Panc1 (cell line): ENCODE measurements at regions not wholly inside any gene's neighbourhood (a gene's known extent, or its start where the extent isn't known, plus 50 kb on each side); places are given as distances from the start of the nearest gene placed in this dataset.

Experiments
- ATAC-seq: fragments of 200-7000 bp; cut with Tn5 transposase; 2 replicates; pipeline ENCODE4 v1.9.1; 2020; ENCODE audit warnings: mild to moderate bottlenecking, moderate library complexity
- BruUV-seq: library from RNA; stranded (reverse); fragments of 400-500 nt; replicated peaks from 2 replicates; lab custom pipeline; 2021; lab: Mats Ljungman, UMichigan
- CTCF ChIA-PET: fragments of 300-600 bp; sonication (Branson Sonifier 250); formaldehyde crosslinking; loops from one replicate; lab custom pipeline; 2022; ENCODE audit warnings: antibody characterized with exemption; lab: Charles Lee
- POLR2A ChIA-PET: fragments of 300-600 bp; sonication (Branson Sonifier 250); formaldehyde crosslinking; loops from one replicate; lab custom pipeline; 2022; ENCODE audit warnings: antibody characterized with exemption; lab: Charles Lee
- DNase-seq: peaks from one replicate; pipeline ENCODE4 v3.0.0-alpha.2; 2010; ENCODE audit warnings: low read depth, low spot score
- H3K27ac ChIP-seq: 2 replicates; pipeline ENCODE4 v1.5.1; 2011; ENCODE audit warnings: mild to moderate bottlenecking, low read length, inconsistent platforms
- H3K27me3 ChIP-seq: fragments of 200-500 bp; sonication (Bioruptor generic); 2 replicates; pipeline ENCODE4 v1.6.0; 2014; ENCODE audit warnings: low read length, inconsistent platforms; ENCODE audit not compliant: control insufficient read depth, insufficient read depth
- H3K36me3 ChIP-seq: fragments of 200-500 bp; sonication (Bioruptor generic); 2 replicates; pipeline ENCODE4 v1.5.1; 2014; ENCODE audit warnings: inconsistent platforms, mild to moderate bottlenecking, low read length, moderate library complexity; ENCODE audit not compliant: control insufficient read depth, insufficient read depth
- H3K4me1 ChIP-seq: 2 replicates; pipeline ENCODE4 v1.5.1; 2011; ENCODE audit warnings: inconsistent platforms, mild to moderate bottlenecking, low read length, moderate library complexity; ENCODE audit not compliant: control insufficient read depth, insufficient read depth
- H3K4me3 ChIP-seq, 2 experiments: 2 replicates each; pipeline ENCODE4 v1.5.1; 2011 to 2012; ENCODE audit warnings: low read depth in 2 of 2, low read length in 2 of 2, mild to moderate bottlenecking in 2 of 2, inconsistent platforms in 1 of 2, moderate library complexity in 1 of 2
- H3K9me3 ChIP-seq: fragments of 200-500 bp; sonication (Bioruptor generic); 2 replicates; pipeline ENCODE4 v1.5.1; 2014; ENCODE audit warnings: low read depth, mild to moderate bottlenecking, inconsistent platforms, low read length, moderate library complexity; ENCODE audit not compliant: control insufficient read depth, insufficient read depth
- POLR2AphosphoS5 ChIP-seq: IDR thresholded peaks from 2 replicates; pipeline ENCODE4 v1.6.1; 2012; ENCODE audit warnings: mild to moderate bottlenecking, low read depth, low read length, moderate library complexity
- SIN3A ChIP-seq: IDR thresholded peaks from 2 replicates; pipeline ENCODE4 v1.6.1; 2012; ENCODE audit warnings: low read depth, mild to moderate bottlenecking, low read length, moderate library complexity, borderline replicate concordance; ENCODE audit not compliant: insufficient read depth
- TCF7L2 ChIP-seq: IDR thresholded peaks from 2 replicates; pipeline ENCODE4 v1.6.1; 2011; ENCODE audit warnings: mild to moderate bottlenecking, low read depth, low read length, inconsistent platforms
- in situ Hi-C: cut with HindIII; loops from 2 replicates; pipeline ENCODE4 v1.10.0; 2016; ENCODE audit warnings: low sequenced_read_pairs, low pct_unique_long_range_greater_than_20kb
- intact Hi-C: fragments of 100-400 bp; cut with micrococcal nuclease; formaldehyde crosslinking; loops from one replicate; pipeline ENCODE4 v1.10.0; 2022; ENCODE audit not compliant: unreplicated experiment
- TF ChIP-seq, protein P1 (sequence below), 2 experiments: IDR thresholded peaks; 2 replicates each; pipeline ENCODE4 v1.6.1; 2011 to 2012; ENCODE audit warnings: low read depth in 2 of 2, control low read depth in 1 of 2, low read length in 1 of 2, mild to moderate bottlenecking in 1 of 2, moderate library complexity in 1 of 2; ENCODE audit not compliant: insufficient read depth in 1 of 2
- TF ChIP-seq, protein P2 (sequence below): fragments of 450-650 bp; IDR thresholded peaks from 2 replicates; pipeline ENCODE4 v1.5.1; 2017; ENCODE audit warnings: mild to moderate bottlenecking

DNA sequence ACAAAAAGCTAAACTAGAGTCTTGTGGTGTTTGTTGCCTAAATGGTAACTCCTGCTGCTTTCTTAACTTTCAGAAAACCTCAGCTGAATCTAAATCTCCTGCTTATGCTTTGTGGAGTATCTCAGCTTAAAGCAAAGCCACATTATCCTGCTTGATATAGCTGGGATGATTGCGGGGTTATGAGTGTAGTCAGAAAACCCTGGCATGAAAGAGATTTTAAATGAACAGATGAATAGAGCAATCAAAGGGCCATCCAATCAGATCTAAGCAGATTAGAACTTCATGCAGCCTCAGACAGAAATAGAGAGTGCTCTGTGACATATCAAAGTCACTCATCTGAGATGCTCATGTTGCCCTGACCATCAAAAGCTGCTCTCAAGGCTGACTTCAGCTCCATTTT, 305.5 kb downstream of the DMRT2 start:
- POLR2A ChIA-PET, result no interaction called here
- H3K27me3 ChIP-seq, result no peaks in the 10 kb centered on the region
- DNase-seq (no peak), ATAC-seq (no peak)
- CTCF ChIA-PET, result no interaction called here
- no peak overlapping the region for H3K27ac ChIP-seq
- no peaks in the 10 kb centered on the region for H3K9me3 ChIP-seq
- intact Hi-C loops, result no loop called here
- in situ Hi-C loops, result no loop called here
- H3K4me3 ChIP-seq, result no peak overlapping the region
- TF ChIP-seq, protein P1, sequence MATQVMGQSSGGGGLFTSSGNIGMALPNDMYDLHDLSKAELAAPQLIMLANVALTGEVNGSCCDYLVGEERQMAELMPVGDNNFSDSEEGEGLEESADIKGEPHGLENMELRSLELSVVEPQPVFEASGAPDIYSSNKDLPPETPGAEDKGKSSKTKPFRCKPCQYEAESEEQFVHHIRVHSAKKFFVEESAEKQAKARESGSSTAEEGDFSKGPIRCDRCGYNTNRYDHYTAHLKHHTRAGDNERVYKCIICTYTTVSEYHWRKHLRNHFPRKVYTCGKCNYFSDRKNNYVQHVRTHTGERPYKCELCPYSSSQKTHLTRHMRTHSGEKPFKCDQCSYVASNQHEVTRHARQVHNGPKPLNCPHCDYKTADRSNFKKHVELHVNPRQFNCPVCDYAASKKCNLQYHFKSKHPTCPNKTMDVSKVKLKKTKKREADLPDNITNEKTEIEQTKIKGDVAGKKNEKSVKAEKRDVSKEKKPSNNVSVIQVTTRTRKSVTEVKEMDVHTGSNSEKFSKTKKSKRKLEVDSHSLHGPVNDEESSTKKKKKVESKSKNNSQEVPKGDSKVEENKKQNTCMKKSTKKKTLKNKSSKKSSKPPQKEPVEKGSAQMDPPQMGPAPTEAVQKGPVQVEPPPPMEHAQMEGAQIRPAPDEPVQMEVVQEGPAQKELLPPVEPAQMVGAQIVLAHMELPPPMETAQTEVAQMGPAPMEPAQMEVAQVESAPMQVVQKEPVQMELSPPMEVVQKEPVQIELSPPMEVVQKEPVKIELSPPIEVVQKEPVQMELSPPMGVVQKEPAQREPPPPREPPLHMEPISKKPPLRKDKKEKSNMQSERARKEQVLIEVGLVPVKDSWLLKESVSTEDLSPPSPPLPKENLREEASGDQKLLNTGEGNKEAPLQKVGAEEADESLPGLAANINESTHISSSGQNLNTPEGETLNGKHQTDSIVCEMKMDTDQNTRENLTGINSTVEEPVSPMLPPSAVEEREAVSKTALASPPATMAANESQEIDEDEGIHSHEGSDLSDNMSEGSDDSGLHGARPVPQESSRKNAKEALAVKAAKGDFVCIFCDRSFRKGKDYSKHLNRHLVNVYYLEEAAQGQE (IDR thresholded peaks at IDR 0.05; ENCODE audit: insufficient read depth in 1 of 2, low read depth in 2 of 2, low read length in 1 of 2), result no peak
- TF ChIP-seq SIN3A (no peak), POLR2AphosphoS5 (no peak), TCF7L2 (no peak)
- no TSS peak for BruUV-seq
- H3K36me3 ChIP-seq, result no peaks in the 10 kb centered on the region
- H3K4me1 ChIP-seq, result no peaks in the 10 kb centered on the region

DNA sequence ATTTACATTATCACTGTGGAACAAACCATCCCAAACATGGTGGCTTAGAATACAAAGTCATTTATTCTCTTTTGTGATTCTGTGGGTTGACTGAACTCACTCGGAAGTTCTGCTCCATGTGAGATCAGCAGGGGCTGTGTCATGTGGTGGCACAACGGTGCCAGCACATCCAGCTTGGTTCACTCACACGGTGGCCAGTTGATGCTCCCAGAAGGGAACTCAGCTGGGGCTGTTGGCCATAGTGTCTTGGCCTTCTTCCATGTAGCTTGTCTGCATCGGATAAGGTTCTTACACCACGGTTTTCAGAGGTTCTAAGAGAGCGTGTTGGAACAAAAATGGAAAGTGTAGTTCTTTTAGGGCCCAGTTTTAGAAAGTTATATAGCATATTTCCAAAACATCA, 312.7 kb downstream of the DMRT2 start:
- no peaks in the 10 kb centered on the region for H3K27me3 ChIP-seq
- in situ Hi-C loops, result no loop called here
- no peak for DNase-seq
- POLR2A ChIA-PET, result no interaction called here
- no peaks in the 10 kb centered on the region for H3K36me3 ChIP-seq
- no peak overlapping the region for H3K4me3 ChIP-seq
- intact Hi-C loops, result no loop called here
- H3K27ac ChIP-seq, result no peak overlapping the region
- CTCF ChIA-PET, result no interaction called here
- no peaks in the 10 kb centered on the region for H3K4me1 ChIP-seq
- no peak for ATAC-seq
- BruUV-seq, result no TSS peak
- TF ChIP-seq, protein P2, sequence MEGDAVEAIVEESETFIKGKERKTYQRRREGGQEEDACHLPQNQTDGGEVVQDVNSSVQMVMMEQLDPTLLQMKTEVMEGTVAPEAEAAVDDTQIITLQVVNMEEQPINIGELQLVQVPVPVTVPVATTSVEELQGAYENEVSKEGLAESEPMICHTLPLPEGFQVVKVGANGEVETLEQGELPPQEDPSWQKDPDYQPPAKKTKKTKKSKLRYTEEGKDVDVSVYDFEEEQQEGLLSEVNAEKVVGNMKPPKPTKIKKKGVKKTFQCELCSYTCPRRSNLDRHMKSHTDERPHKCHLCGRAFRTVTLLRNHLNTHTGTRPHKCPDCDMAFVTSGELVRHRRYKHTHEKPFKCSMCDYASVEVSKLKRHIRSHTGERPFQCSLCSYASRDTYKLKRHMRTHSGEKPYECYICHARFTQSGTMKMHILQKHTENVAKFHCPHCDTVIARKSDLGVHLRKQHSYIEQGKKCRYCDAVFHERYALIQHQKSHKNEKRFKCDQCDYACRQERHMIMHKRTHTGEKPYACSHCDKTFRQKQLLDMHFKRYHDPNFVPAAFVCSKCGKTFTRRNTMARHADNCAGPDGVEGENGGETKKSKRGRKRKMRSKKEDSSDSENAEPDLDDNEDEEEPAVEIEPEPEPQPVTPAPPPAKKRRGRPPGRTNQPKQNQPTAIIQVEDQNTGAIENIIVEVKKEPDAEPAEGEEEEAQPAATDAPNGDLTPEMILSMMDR, result no peak
- TF ChIP-seq POLR2AphosphoS5, result no peak
- TF ChIP-seq, protein P1 (IDR thresholded peaks at IDR 0.05; ENCODE audit: insufficient read depth in 1 of 2, low read depth in 2 of 2, low read length in 1 of 2), result no peak
- no peak for TF ChIP-seq TCF7L2
- no peak for TF ChIP-seq SIN3A
- H3K9me3 ChIP-seq, result no peaks in the 10 kb centered on the region
